CD4-positive, alpha-beta T cell treated with Interleukin-6 at 100 ng/mL for 8 hours (primary cell): ENCODE measurements at regions not wholly inside any gene's neighbourhood (a gene's known extent, or its start where the extent isn't known, plus 50 kb on each side); places are given as distances from the start of the nearest gene placed in this dataset.

Source experiments
- DNase-seq: peaks from one replicate; pipeline ENCODE4 v3.0.0-alpha.2; 2020; ENCODE audit warnings: mixed read lengths, low spot score

GRCh38 chr18:78882585-78882984 lies 97.0 kb upstream of the SALL3 start:
- DNase-seq: no peak

GRCh38 chr18:78883501-78883900 lies 96.1 kb upstream of the SALL3 start:
- no peak for DNase-seq

GRCh38 chr18:78884502-78884901 lies 95.1 kb upstream of the SALL3 start:
- no peak for DNase-seq

- DNase-seq: no peak
Measured at GRCh38 chr18:78889250-78889649, 90.4 kb upstream of the SALL3 start.

GRCh38 chr18:78890388-78890787 lies 89.2 kb upstream of the SALL3 start:
- DNase-seq: no peak

- DNase-seq: no peak
Measured at GRCh38 chr18:78891185-78891762, 88.3 kb upstream of the SALL3 start.

- DNase-seq: no peak
Measured at GRCh38 chr18:78892177-78892576, 87.4 kb upstream of the SALL3 start.

GRCh38 chr18:78892721-78893120 lies 86.9 kb upstream of the SALL3 start:
- no peak for DNase-seq

GRCh38 chr18:78893281-78894032 lies 86.2 kb upstream of the SALL3 start:
- no peak for DNase-seq

GRCh38 chr18:78894033-78894305 lies 85.6 kb upstream of the SALL3 start:
- no peak for DNase-seq

GRCh38 chr18:78895207-78896001 lies 84.2 kb upstream of the SALL3 start:
- no peak for DNase-seq

GRCh38 chr18:78896111-78896905 lies 83.3 kb upstream of the SALL3 start:
- no peak for DNase-seq

- DNase-seq: no peak
Measured at GRCh38 chr18:78898066-78898465, 81.6 kb upstream of the SALL3 start.

- DNase-seq: no peak
Measured at GRCh38 chr18:78898635-78899034, 81.0 kb upstream of the SALL3 start.

GRCh38 chr18:78899241-78899640 lies 80.4 kb upstream of the SALL3 start:
- DNase-seq: no peak

GRCh38 chr18:78900938-78901909 lies 78.4 kb upstream of the SALL3 start:
- DNase-seq: no peak

- no peak for DNase-seq
Measured at GRCh38 chr18:78901923-78902794, 77.5 kb upstream of the SALL3 start.

- DNase-seq: no peak
Measured at GRCh38 chr18:78902795-78903435, 76.7 kb upstream of the SALL3 start.

GRCh38 chr18:78903436-78904178 lies 76.0 kb upstream of the SALL3 start:
- DNase-seq: no peak
